GM21515 (cell line): ENCODE measurements at regions not wholly inside any gene's neighbourhood (a gene's known extent, or its start where the extent isn't known, plus 50 kb on each side); places are given as distances from the start of the nearest gene placed in this dataset.
"Not testable (repeated sequence)": the region's sequence is repeated elsewhere in the genome, so short reads cannot be mapped to it uniquely, and the experiment has no call there.

Experiments used
- ATAC-seq: cut with Tn5 transposase; IDR thresholded peaks from one replicate; pipeline ENCODE4 v1.9.1; 2021; ENCODE audit not compliant: unreplicated experiment

GRCh38 chr5:71821029-71821428 is 102.0 kb downstream of the CARTPT start:
- no peak for ATAC-seq

- ATAC-seq = not testable (repeated sequence)
Observed at GRCh38 chr5:71822065-71822464, 103.0 kb downstream of the CARTPT start.

GRCh38 chr5:71825992-71826391 is 106.9 kb downstream of the CARTPT start:
- ATAC-seq = no peak

- ATAC-seq = no peak
Observed at GRCh38 chr5:71828291-71829040, 109.4 kb downstream of the CARTPT start.

DNA sequence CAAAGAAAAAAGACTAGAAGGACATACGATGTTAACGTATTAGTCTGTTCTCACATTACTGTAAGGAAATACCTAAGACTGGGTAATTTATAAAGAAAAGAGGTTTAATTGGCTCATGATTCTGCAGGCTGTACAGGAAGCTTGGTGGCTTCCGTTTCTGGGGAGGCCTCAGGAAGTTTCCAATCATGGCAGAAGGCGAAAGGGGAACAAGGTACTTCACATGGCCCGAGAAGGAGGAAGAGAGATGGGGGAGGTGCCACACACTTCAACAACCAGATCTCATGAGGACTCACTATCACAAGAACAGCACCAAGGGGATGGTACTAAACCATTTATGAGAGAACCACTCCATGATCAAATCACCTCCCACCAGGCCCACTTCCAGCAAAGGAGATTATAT is 110.1 kb downstream of the CARTPT start:
- no peak for ATAC-seq

DNA sequence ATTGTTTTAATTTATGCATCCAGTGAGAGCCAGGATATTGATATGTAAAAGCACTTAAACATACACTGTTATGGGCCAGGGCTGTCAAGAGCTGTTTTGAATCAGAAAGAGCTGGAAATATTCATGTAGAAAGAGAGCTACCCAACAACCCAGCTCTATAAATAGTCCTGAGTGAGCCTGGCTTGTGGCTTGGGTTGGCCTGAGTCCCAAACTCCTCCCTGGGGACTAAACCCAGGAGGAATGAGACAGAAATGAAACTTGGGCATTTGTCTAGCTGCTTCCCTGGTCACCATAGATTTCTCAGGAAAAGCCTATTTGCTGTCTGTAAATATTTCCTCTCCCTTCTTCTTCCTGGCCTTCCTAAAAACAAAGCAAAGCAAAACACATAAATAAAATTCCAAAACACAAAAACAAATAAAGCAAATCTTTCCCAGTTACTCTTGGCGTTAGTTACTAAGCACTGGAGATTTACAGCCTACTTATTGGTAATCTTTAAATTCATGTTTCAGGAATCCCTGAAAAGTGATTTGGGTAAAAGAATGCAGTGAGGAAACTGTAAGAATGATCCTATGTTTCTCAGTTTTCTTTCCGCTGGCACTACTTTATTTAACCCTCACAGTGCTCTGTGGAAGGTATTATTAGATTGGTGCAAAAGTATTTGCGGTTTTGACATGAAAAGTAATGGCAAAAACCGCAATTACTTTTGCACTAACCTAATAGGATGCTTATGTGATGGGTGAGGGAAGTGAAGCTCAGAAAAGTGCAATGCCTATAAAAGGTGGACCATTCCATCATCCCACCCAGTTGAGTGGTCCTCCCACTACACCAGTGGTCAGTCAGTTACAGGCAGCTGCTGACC is 111.8 kb downstream of the CARTPT start:
- no peak for ATAC-seq

DNA sequence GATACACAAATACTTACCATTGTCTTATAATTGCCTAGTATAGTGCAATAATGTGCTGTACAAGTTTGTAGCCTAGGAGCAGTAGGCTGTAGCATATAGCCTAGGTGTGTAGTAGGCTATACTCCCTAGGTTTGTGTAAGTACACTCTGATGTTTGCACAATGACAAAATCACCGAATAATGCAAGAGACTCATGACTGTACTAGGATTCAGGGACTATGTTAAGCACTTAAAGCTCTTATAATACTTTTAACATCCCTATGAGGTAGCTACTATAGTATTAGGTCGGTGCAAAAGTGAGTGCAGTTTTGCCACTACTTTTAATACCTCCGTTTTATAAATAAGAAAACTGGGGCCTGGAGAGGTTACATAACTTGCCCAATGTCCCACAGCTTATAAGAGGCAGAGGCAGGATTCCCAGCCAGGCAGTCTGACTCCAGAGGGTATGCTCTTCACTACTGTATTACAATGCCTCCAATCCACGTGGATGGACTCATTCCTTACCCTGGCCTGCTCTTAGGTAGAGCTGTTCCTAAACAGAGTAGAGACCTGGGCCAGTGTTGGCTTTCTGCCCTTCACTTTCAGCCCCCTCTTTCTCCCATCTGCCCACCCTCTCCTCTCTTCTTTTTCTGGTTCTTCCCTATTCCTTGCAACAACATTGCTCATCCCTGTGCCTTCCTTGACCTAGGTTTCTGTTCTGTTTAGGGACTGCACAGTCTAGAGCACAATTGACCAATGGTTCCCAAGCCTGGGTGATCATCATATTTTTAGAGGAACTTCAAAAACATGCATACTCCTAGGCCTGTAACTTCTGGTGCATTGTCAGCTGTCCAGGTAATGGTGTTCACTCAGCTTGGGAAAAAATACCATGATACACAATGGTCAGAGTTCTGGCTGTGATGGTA is 114.0 kb downstream of the CARTPT start:
- no peak for ATAC-seq

GRCh38 chr5:71834601-71835000 is 115.5 kb downstream of the CARTPT start:
- no peak for ATAC-seq

DNA sequence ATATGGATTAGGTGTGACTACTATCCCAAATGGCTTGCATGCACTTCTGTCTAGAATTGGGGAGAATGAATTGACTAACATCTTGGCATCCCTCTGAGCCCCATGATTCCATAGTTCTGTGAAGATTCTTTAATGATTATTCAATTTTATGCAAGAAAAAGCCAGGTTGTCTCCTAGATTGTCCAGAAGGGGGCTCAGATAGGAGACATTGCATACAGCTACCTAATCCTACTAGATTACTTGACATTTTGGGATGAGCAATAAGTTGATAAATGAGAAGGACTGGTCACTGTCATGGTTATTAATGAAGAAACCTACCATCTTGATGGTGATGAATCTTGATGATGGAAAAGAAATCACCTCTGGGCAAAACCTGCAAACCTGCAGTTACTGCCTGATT is 117.0 kb downstream of the CARTPT start:
- no peak for ATAC-seq

DNA sequence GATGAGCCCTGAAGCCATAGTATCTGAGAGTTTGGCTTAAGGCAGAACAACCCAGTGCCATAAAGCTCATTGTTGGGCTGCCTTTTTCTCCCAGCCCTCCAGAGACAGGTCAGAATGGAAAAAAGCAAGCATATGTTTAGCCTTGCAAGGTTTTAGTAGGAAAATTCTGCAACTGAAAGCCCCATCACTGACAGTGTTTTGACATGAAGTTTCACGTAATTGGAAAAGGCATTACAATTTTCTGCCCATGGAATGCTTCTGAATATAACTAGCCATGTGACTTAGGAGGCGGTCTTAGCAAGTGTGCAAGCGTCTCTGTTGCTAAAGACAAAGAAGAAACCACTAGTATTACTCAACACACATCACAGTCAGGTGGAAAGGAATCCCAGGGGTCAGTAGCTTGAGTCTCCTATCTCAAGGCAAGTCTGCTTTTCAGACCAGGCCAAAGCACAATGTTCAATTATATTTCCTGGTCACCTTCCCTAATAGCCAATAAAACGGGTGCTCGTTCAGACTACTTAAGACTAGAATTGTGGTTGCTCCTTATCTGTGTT is 117.6 kb downstream of the CARTPT start:
- no peak for ATAC-seq

DNA sequence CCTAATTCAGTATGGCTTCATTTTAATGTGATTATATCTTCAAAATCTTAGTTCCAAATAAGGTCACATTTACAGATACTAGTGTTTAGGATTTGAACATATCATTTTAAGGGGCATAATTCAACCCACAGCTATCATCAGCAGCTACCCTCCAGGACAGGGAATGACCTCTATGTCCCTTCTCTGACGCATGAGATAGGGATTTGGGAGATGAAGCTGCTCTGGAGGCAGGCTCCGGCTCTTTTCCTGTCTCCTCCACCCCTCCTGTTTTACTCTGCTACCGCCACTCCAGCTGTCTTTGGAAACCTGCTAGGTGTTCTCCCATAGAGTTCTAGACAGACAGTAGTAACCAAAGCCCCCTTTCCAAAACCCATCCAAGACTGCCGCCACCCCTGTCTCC is 119.2 kb downstream of the CARTPT start:
- ATAC-seq = no peak

DNA sequence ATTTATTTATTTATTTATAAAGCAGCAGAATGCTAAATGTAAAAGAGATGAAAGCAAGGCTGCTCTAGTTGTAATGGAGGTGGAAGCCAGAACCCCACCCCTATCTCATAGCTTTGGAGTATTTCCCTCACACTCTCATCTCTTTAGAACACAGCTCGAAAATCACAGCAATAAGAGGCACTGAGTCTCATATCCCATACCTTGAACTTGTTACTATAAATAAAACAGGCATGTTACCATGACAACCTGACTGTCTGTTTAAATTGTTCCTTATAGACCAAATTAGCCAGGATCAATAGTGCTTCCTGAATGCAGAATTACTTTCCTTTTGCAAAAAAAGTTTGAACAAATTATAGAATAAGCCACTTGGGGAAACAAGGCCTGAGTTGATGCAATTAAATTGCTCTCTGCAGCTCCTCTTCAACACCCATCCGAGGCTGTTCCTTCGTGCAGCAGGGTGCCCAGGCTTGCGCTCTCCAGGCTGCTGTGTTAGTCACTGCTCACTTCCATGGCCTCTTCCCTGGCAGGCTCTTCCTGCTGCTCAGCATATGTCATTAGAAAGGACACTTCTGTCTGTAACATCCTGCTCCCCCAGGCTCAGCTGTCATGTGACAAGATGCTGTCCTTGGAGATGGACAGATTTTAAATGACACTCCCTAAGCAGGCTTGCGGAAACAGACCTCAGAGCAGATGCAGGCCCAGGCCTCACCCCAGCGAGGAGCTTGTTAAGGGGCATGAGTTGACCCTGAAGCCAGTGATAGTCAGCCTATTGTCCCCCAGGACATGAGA is 120.2 kb downstream of the CARTPT start:
- ATAC-seq = no peak

- no peak for ATAC-seq
Observed at GRCh38 chr5:71841107-71841506, 122.0 kb downstream of the CARTPT start.

GRCh38 chr5:71843111-71843510 is 124.0 kb downstream of the CARTPT start:
- ATAC-seq = no peak

- ATAC-seq = no peak
Observed at GRCh38 chr5:71844862-71845261, 125.8 kb downstream of the CARTPT start.

DNA sequence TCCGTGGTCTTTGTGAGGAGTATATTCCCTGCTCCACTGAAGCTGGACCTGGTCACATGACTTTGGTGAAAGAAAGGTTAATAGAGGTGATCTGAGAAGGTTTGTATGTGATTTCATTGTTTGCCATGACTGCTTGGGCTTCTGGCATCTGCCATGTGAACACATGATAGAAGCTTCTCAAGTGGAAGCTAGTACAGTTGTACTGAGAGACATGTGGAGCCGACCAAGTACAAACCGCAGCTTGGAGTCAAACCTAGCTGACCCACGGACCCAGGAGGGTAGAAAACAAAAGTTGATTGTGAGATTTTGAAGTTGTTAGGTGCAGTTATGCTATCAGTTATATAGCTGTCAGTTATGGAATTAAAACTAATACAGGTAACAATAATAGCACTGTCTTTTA is 140.4 kb downstream of the CARTPT start:
- ATAC-seq = no peak

- no peak for ATAC-seq
Observed at GRCh38 chr5:71860048-71860447, 141.0 kb downstream of the CARTPT start.

GRCh38 chr5:71861682-71862081 is 142.6 kb downstream of the CARTPT start:
- no peak for ATAC-seq

DNA sequence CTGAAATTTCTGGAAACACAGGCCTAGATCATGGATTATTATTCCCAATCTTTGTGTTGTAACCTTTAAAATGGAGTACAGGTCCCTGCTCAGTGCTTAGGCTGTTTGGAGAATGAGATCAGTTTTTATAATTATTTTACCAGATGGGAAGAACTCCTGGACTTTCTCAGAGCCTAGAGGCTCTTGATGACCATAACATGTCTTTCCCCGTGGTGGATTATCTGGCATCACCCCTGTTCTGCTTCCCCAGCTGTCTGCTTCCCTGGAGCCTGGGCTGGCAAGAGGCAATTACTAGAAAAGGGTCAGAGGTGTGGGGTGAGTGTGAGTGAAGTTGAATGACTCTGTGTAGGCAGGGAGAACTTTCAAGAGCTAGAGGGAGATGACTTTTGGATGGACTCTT is 143.0 kb downstream of the CARTPT start:
- no peak for ATAC-seq

- no peak for ATAC-seq
Observed at GRCh38 chr5:71862507-71863060, 143.5 kb downstream of the CARTPT start.
